WTC11 (cell line): ENCODE measurements at regions not wholly inside any gene's neighbourhood (a gene's known extent, or its start where the extent isn't known, plus 50 kb on each side); places are given as distances from the start of the nearest gene placed in this dataset.

ENCODE experiments used
- ATAC-seq: fragments of 200-7000 bp; cut with Tn5 transposase; 2 replicates; pipeline ENCODE4 v1.10.0; 2021; ENCODE audit warnings: mild to moderate bottlenecking, moderate library complexity
- CTCF ChIA-PET: fragments of 300-600 bp; sonication (Branson Sonifier 250); formaldehyde crosslinking; loops from one replicate; lab custom pipeline; 2021; ENCODE audit warnings: antibody characterized with exemption; lab: Charles Lee
- POLR2A ChIA-PET: fragments of 350-600 bp; sonication (Branson Sonifier 250); formaldehyde crosslinking; loops from one replicate; lab custom pipeline; 2021; ENCODE audit warnings: antibody characterized with exemption; lab: Charles Lee
- DNase-seq: peaks from one replicate; pipeline ENCODE4 v3.0.0; 2021; ENCODE audit warnings: low spot score
- H3K27ac Mint-ChIP-seq: 2 replicates; pipeline ENCODE4 v1.8.0; 2021; ENCODE audit warnings: mixed read lengths
- H3K27me3 Mint-ChIP-seq: 2 replicates; pipeline ENCODE4 v1.8.0; 2021; ENCODE audit warnings: low read depth, mild to moderate bottlenecking, moderate library complexity, mixed read lengths
- H3K36me3 Mint-ChIP-seq: 2 replicates; pipeline ENCODE4 v1.8.0; 2021; ENCODE audit warnings: mixed read lengths
- H3K4me1 Mint-ChIP-seq: 2 replicates; pipeline ENCODE4 v1.8.0; 2022; ENCODE audit warnings: mixed read lengths
- H3K4me3 Mint-ChIP-seq: 2 replicates; pipeline ENCODE4 v1.8.0; 2021; ENCODE audit warnings: mild to moderate bottlenecking, moderate library complexity, mixed read lengths
- H3K9me3 Mint-ChIP-seq: 2 replicates; pipeline ENCODE4 v1.8.0; 2021; ENCODE audit warnings: mixed read lengths
- AFF4 ChIP-seq: sonication (generic); formaldehyde crosslinking; IDR thresholded peaks from 2 replicates; pipeline ENCODE4 v1.8.1; 2023; ENCODE audit warnings: mild to moderate bottlenecking, missing genetic modification reagents, borderline replicate concordance
- ARID4B ChIP-seq: sonication (generic); formaldehyde crosslinking; IDR thresholded peaks from 2 replicates; pipeline ENCODE4 v1.8.0; 2023; ENCODE audit warnings: missing genetic modification reagents, mild to moderate bottlenecking, borderline replicate concordance
- CREB1 ChIP-seq: sonication (generic); formaldehyde crosslinking; IDR thresholded peaks from 2 replicates; pipeline ENCODE4 v1.8.0; 2023; ENCODE audit warnings: mild to moderate bottlenecking, missing genetic modification reagents
- ELF4 ChIP-seq: sonication (generic); formaldehyde crosslinking; IDR thresholded peaks from 2 replicates; pipeline ENCODE4 v1.8.1; 2022; ENCODE audit warnings: low read depth, mild to moderate bottlenecking, moderate library complexity, missing genetic modification reagents
- EMX1 ChIP-seq: fragments of 250-450 bp; sonication (Bioruptor Pico); IDR thresholded peaks from 2 replicates; pipeline ENCODE4 v1.8.0; 2021; ENCODE audit warnings: mild to moderate bottlenecking
- ETV6 ChIP-seq: sonication (generic); formaldehyde crosslinking; IDR thresholded peaks from 2 replicates; pipeline ENCODE4 v1.8.1; 2022; ENCODE audit warnings: mild to moderate bottlenecking, missing genetic modification reagents
- FOXP1 ChIP-seq: sonication (generic); formaldehyde crosslinking; IDR thresholded peaks from 2 replicates; pipeline ENCODE4 v1.8.0; 2022; ENCODE audit warnings: missing genetic modification reagents, mild to moderate bottlenecking, moderate library complexity, borderline replicate concordance
- HMGA2 ChIP-seq: fragments of 250-450 bp; sonication (Bioruptor Pico); IDR thresholded peaks from 2 replicates; pipeline ENCODE4 v1.4.0; 2021; ENCODE audit warnings: mild to moderate bottlenecking, moderate library complexity
- IRF1 ChIP-seq: sonication (generic); formaldehyde crosslinking; IDR thresholded peaks from 2 replicates; pipeline ENCODE4 v1.8.0; 2023; ENCODE audit warnings: missing genetic modification reagents
- JAZF1 ChIP-seq: fragments of 250-450 bp; sonication (Bioruptor Pico); IDR thresholded peaks from 2 replicates; pipeline ENCODE4 v1.9.0; 2021; ENCODE audit warnings: moderate library complexity, mild to moderate bottlenecking, inconsistent platforms
- JUN ChIP-seq: sonication (generic); formaldehyde crosslinking; IDR thresholded peaks from 2 replicates; pipeline ENCODE4 v1.8.0; 2023; ENCODE audit warnings: mild to moderate bottlenecking, missing genetic modification reagents
- MAX ChIP-seq: sonication (generic); formaldehyde crosslinking; IDR thresholded peaks from 2 replicates; pipeline ENCODE4 v1.8.0; 2022; ENCODE audit warnings: mild to moderate bottlenecking, missing genetic modification reagents
- PRDM15 ChIP-seq: sonication (generic); formaldehyde crosslinking; IDR thresholded peaks from 2 replicates; pipeline ENCODE4 v1.8.0; 2022; ENCODE audit warnings: missing genetic modification reagents
- RORB ChIP-seq: fragments of 250-450 bp; sonication (Bioruptor Pico); IDR thresholded peaks from 2 replicates; pipeline ENCODE4 v1.9.0; 2021; ENCODE audit warnings: mild to moderate bottlenecking
- TEAD1 ChIP-seq: sonication (generic); formaldehyde crosslinking; IDR thresholded peaks from 2 replicates; pipeline ENCODE4 v1.8.0; 2022; ENCODE audit warnings: mild to moderate bottlenecking, missing genetic modification reagents
- TP53 ChIP-seq: sonication (generic); formaldehyde crosslinking; IDR thresholded peaks from 2 replicates; pipeline ENCODE4 v1.8.1; 2023; ENCODE audit warnings: mild to moderate bottlenecking, missing genetic modification reagents
- USF2 ChIP-seq: sonication (generic); formaldehyde crosslinking; IDR thresholded peaks from 2 replicates; pipeline ENCODE4 v1.8.1; 2023; ENCODE audit warnings: mild to moderate bottlenecking, missing genetic modification reagents, moderate library complexity
- ZBTB21 ChIP-seq: sonication (generic); formaldehyde crosslinking; IDR thresholded peaks from 2 replicates; pipeline ENCODE4 v1.8.1; 2023; ENCODE audit warnings: mild to moderate bottlenecking, missing genetic modification reagents, borderline replicate concordance
- ZNF396 ChIP-seq: fragments of 250-450 bp; sonication (Bioruptor Pico); IDR thresholded peaks from 2 replicates; pipeline ENCODE4 v1.8.0; 2021; ENCODE audit warnings: mild to moderate bottlenecking, moderate library complexity, borderline replicate concordance
- ZNF423 ChIP-seq: fragments of 250-450 bp; sonication (Bioruptor Pico); IDR thresholded peaks from 2 replicates; pipeline ENCODE4 v2.1.2; 2022; ENCODE audit warnings: mild to moderate bottlenecking, moderate library complexity
- ZNF512 ChIP-seq: sonication (generic); formaldehyde crosslinking; IDR thresholded peaks from 2 replicates; pipeline ENCODE4 v1.8.1; 2022; ENCODE audit warnings: missing genetic modification reagents, borderline replicate concordance
- TF ChIP-seq, protein P1 (sequence below): sonication (generic); formaldehyde crosslinking; IDR thresholded peaks from 2 replicates; pipeline ENCODE4 v1.8.1; 2022; ENCODE audit warnings: mild to moderate bottlenecking, missing genetic modification reagents, moderate library complexity, borderline replicate concordance

GRCh38 chr5:179472174-179472573 is 78.2 kb upstream of the RUFY1 start (continued):
- TF ChIP-seq ARID4B (CRISPR knock-in tag) (no peak), RORB (CRISPR knock-in tag) (no peak), IRF1 (no peak), CREB1 (CRISPR knock-in tag) (no peak), EMX1 (CRISPR knock-in tag) (no peak), HMGA2 (CRISPR knock-in tag) (no peak), JAZF1 (CRISPR knock-in tag) (no peak), PRDM15 (CRISPR knock-in tag) (no peak), ELF4 (CRISPR knock-in tag) (no peak), ZNF396 (no peak), TP53 (CRISPR knock-in tag) (no peak), ZNF423 (CRISPR knock-in tag) (no peak), USF2 (CRISPR knock-in tag) (no peak), ZBTB21 (CRISPR knock-in tag) (no peak), FOXP1 (no peak)
- TF ChIP-seq, protein P1, sequence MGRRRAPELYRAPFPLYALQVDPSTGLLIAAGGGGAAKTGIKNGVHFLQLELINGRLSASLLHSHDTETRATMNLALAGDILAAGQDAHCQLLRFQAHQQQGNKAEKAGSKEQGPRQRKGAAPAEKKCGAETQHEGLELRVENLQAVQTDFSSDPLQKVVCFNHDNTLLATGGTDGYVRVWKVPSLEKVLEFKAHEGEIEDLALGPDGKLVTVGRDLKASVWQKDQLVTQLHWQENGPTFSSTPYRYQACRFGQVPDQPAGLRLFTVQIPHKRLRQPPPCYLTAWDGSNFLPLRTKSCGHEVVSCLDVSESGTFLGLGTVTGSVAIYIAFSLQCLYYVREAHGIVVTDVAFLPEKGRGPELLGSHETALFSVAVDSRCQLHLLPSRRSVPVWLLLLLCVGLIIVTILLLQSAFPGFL (CRISPR knock-in tag): no peak

GRCh38 chr5:179470201-179470600 is 80.2 kb upstream of the RUFY1 start:
- ATAC-seq (no peak), DNase-seq (no peak)
- peaks cover 5% of the 10 kb centered on the region; the same call in 1 of the 2 replicates for H3K9me3 Mint-ChIP-seq
- no peaks in the 10 kb centered on the region for H3K4me1 Mint-ChIP-seq
- H3K27ac Mint-ChIP-seq: no peak overlapping the region
- POLR2A ChIA-PET: no interaction called here
- no peaks in the 10 kb centered on the region for H3K36me3 Mint-ChIP-seq
- no peaks in the 10 kb centered on the region for H3K27me3 Mint-ChIP-seq
- no peak overlapping the region for H3K4me3 Mint-ChIP-seq
- CTCF ChIA-PET: interaction anchor here (0.6 to 0.7 kb wide), 4 partner anchors 12 to 960 kb away, joined by 3 to 5 read pairs (median 3); no protein-coding TSS in a partner anchor
- no peak for TF ChIP-seq JUN (CRISPR knock-in tag)
- no peak for TF ChIP-seq MAX (CRISPR knock-in tag)
- TF ChIP-seq AFF4 (CRISPR knock-in tag): no peak
- TF ChIP-seq ETV6 (CRISPR knock-in tag): no peak
- TF ChIP-seq TEAD1 (CRISPR knock-in tag): no peak
- TF ChIP-seq ZNF512: no peak
